H1 (cell line): ENCODE measurements at regions not wholly inside any gene's neighbourhood (a gene's known extent, or its start where the extent isn't known, plus 50 kb on each side); places are given as distances from the start of the nearest gene placed in this dataset.

ENCODE experiments used
- ATF2 ChIP-seq: IDR thresholded peaks from 2 replicates; pipeline ENCODE4 v1.6.1; 2012; ENCODE audit warnings: low read length, inconsistent platforms
- CREB1 ChIP-seq: IDR thresholded peaks from 2 replicates; pipeline ENCODE4 v1.6.1; 2012; ENCODE audit warnings: inconsistent platforms
- FOSL1 ChIP-seq: IDR thresholded peaks from 2 replicates; pipeline ENCODE4 v1.6.1; 2011; ENCODE audit warnings: mild to moderate bottlenecking, low read depth, low read length, moderate library complexity; ENCODE audit not compliant: insufficient read depth
- JUN ChIP-seq: IDR thresholded peaks from 2 replicates; pipeline ENCODE4 v1.6.1; 2011; ENCODE audit warnings: low read depth, mild to moderate bottlenecking, improper control_type of control experiment, low read length
- MAFK ChIP-seq: IDR thresholded peaks from 2 replicates; pipeline ENCODE4 v1.6.1; 2012; ENCODE audit warnings: low read depth, mild to moderate bottlenecking, improper control_type of control experiment, low read length
- RAD21 ChIP-seq, 2 experiments: IDR thresholded peaks in 1 of 2; conservative IDR thresholded peaks in 1 of 2; 2 replicates each; pipeline ENCODE4 v1.6.1; 2011; ENCODE audit warnings: low read depth in 2 of 2, low read length in 2 of 2, improper control_type of control experiment in 1 of 2, inconsistent platforms in 1 of 2, mild to moderate bottlenecking in 1 of 2, moderate library complexity in 1 of 2
- TF ChIP-seq, protein P1 (sequence below): IDR thresholded peaks from 2 replicates; pipeline ENCODE4 v1.6.1; 2011; ENCODE audit warnings: low read depth, mild to moderate bottlenecking, low read length; ENCODE audit not compliant: insufficient read depth
- TF ChIP-seq, protein P2 (sequence below), 3 experiments: IDR thresholded peaks; 1 replicate in 2 of 3; 2 replicates in 1 of 3; pipeline versions ENCODE4 v1.5.1 to v1.6.1; 2011; ENCODE audit warnings: low read length in 3 of 3, mild to moderate bottlenecking in 3 of 3, inconsistent platforms in 2 of 3, low read depth in 1 of 3, moderate library complexity in 1 of 3; ENCODE audit not compliant: insufficient read depth in 1 of 3; ENCODE audit errors: control extremely low read depth in 1 of 3

DNA sequence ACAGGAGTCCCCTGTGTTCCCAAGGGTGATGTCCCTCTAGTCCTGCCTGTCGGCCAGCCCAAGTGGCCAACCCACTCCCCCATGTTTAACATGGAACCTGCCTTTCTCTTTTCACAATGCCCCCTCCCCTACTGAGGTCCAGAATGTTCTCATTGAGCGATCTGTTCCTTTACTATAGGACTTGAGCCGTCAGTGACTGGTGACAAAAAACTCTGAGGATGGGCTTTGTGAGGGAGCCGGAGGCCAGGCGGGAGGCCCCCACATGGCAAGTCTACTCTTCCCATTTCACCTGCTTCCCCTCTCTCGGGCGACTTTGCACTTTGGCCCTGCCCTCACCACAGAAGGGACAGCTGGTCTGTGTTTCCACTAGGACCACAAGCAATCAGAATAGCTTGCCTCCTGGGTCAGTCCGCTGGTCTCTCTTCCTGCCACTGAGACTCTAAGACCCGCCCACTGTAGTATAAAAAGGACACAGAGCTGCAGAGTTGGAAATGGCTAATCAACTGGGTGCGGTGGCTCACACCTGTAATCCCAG, 146.5 kb upstream of the RAB12 start:
- TF ChIP-seq ATF2 = no peak
- no peak for TF ChIP-seq CREB1
- TF ChIP-seq, protein P1, sequence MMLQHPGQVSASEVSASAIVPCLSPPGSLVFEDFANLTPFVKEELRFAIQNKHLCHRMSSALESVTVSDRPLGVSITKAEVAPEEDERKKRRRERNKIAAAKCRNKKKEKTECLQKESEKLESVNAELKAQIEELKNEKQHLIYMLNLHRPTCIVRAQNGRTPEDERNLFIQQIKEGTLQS = no peak
- TF ChIP-seq RAD21 (IDR thresholded peaks at IDR 0.05 in 1 of 2, conservative IDR thresholded peaks at IDR 0.05 in 1 of 2; ENCODE audit: low read depth in 2 of 2, low read length in 2 of 2) = no peak
- TF ChIP-seq, protein P2, sequence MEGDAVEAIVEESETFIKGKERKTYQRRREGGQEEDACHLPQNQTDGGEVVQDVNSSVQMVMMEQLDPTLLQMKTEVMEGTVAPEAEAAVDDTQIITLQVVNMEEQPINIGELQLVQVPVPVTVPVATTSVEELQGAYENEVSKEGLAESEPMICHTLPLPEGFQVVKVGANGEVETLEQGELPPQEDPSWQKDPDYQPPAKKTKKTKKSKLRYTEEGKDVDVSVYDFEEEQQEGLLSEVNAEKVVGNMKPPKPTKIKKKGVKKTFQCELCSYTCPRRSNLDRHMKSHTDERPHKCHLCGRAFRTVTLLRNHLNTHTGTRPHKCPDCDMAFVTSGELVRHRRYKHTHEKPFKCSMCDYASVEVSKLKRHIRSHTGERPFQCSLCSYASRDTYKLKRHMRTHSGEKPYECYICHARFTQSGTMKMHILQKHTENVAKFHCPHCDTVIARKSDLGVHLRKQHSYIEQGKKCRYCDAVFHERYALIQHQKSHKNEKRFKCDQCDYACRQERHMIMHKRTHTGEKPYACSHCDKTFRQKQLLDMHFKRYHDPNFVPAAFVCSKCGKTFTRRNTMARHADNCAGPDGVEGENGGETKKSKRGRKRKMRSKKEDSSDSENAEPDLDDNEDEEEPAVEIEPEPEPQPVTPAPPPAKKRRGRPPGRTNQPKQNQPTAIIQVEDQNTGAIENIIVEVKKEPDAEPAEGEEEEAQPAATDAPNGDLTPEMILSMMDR (IDR thresholded peaks at IDR 0.05; ENCODE audit: control extremely low read depth in 1 of 3, insufficient read depth in 1 of 3, low read depth in 1 of 3, low read length in 3 of 3) = no peak
- TF ChIP-seq FOSL1 = no peak
- TF ChIP-seq JUN = no peak
- TF ChIP-seq MAFK = no peak
